ENCODE measurements at regions not wholly inside any gene's neighbourhood (a gene's known extent, or its start where the extent isn't known, plus 50 kb on each side); places are given as distances from the start of the nearest gene placed in this dataset.

GRCh38 chr12:123056709-123057108, 76.2 kb downstream of the ARL6IP4 start:
- DNase-seq (ENCODE audit: extremely low spot score): no peak
- Histone ChIP-seq H3K4me1 (peaks cover 30 to 58% (median 40%) of the 10 kb centered on the region in 4 donors), H3K36me3 (no peaks in the 10 kb centered on the region), H3K4me3 (no peak overlapping the region), H3K9me3 (no peaks in the 10 kb centered on the region), H3K27me3 (no peaks in the 10 kb centered on the region), H3K27ac (replicated peaks in 1 of 4) (no peak overlapping the region)
- WGBS: 96% methylated on average over 7 of the region's 7 CpGs
- intact Hi-C loops (cut with DNase I): no loop called here
- no peak for TF ChIP-seq EP300 (IDR thresholded peaks at IDR 0.05)
- no peak for TF ChIP-seq CTCF (IDR thresholded peaks at IDR 0.05)
- TF ChIP-seq POLR2AphosphoS5 (IDR thresholded peaks at IDR 0.05): no peak
- TF ChIP-seq POLR2A (IDR thresholded peaks at IDR 0.05; ENCODE audit: low read depth): no peak

GRCh38 chr12:123056053-123056452, 75.6 kb downstream of the ARL6IP4 start:
- H3K4me3 ChIP-seq: no peak overlapping the region
- H3K36me3 ChIP-seq: no peaks in the 10 kb centered on the region
- 82% methylated on average over 8 of the region's 8 CpGs for WGBS
- no peaks in the 10 kb centered on the region for H3K27me3 ChIP-seq
- H3K27ac ChIP-seq (replicated peaks in 1 of 4): no peak overlapping the region
- TF ChIP-seq POLR2A (IDR thresholded peaks at IDR 0.05; ENCODE audit: low read depth): no peak
- peaks cover 31 to 58% (median 41%) of the 10 kb centered on the region in 4 donors for H3K4me1 ChIP-seq
- H3K9me3 ChIP-seq: no peaks in the 10 kb centered on the region
- no peak for DNase-seq (ENCODE audit: extremely low spot score)
- intact Hi-C loops (cut with DNase I): no loop called here

GRCh38 chr12:123055281-123055766, 74.8 kb downstream of the ARL6IP4 start:
- Histone ChIP-seq H3K9me3 (no peaks in the 10 kb centered on the region), H3K27ac (replicated peaks in 1 of 4) (no peak overlapping the region), H3K4me3 (no peak overlapping the region), H3K36me3 (no peaks in the 10 kb centered on the region), H3K4me1 (peaks cover 31 to 58% (median 41%) of the 10 kb centered on the region in 4 donors), H3K27me3 (no peaks in the 10 kb centered on the region)
- TF ChIP-seq POLR2A (IDR thresholded peaks at IDR 0.05; ENCODE audit: low read depth) (no peak), POLR2AphosphoS5 (IDR thresholded peaks at IDR 0.05) (no peak), CTCF (IDR thresholded peaks at IDR 0.05) (no peak), EP300 (IDR thresholded peaks at IDR 0.05) (no peak)
- 85% methylated on average over 6 of the region's 8 CpGs for WGBS
- intact Hi-C loops (cut with DNase I): no loop called here
- DNase-seq (ENCODE audit: extremely low spot score): no peak

- DNase-seq (ENCODE audit: extremely low spot score): no peak
- no peaks in the 10 kb centered on the region for H3K27me3 ChIP-seq
- no peaks in the 10 kb centered on the region for H3K9me3 ChIP-seq
- WGBS: 84% methylated on average over 2 of the region's 2 CpGs
- H3K27ac ChIP-seq (replicated peaks in 1 of 4): no peak overlapping the region
- intact Hi-C loops (cut with DNase I): no loop called here
- no peak overlapping the region for H3K4me3 ChIP-seq
- H3K36me3 ChIP-seq: no peaks in the 10 kb centered on the region
- peaks cover 31 to 58% (median 41%) of the 10 kb centered on the region in 4 donors for H3K4me1 ChIP-seq
- TF ChIP-seq POLR2A (IDR thresholded peaks at IDR 0.05; ENCODE audit: low read depth) (no peak), POLR2AphosphoS5 (IDR thresholded peaks at IDR 0.05) (no peak), EP300 (IDR thresholded peaks at IDR 0.05) (no peak)
Measured at GRCh38 chr12:123054371-123054770, 73.9 kb downstream of the ARL6IP4 start.

- peaks cover 38 to 69% (median 43%) of the 10 kb centered on the region in 4 donors for H3K4me1 ChIP-seq
- intact Hi-C loops (cut with DNase I): no loop called here
- H3K36me3 ChIP-seq: no peaks in the 10 kb centered on the region
- no peak for DNase-seq (ENCODE audit: extremely low spot score)
- H3K27ac ChIP-seq (replicated peaks in 1 of 4): peak overlapping the region in 3 of 4 donors; percentile 71 to 77 (median 71)
- H3K4me3 ChIP-seq: no peak overlapping the region
- H3K9me3 ChIP-seq: no peaks in the 10 kb centered on the region
- 65% methylated on average over 3 of the region's 3 CpGs for WGBS
- TF ChIP-seq POLR2A (IDR thresholded peaks at IDR 0.05; ENCODE audit: low read depth) (no peak), CTCF (IDR thresholded peaks at IDR 0.05) (no peak), POLR2AphosphoS5 (IDR thresholded peaks at IDR 0.05) (no peak)
- H3K27me3 ChIP-seq: no peaks in the 10 kb centered on the region
Measured at GRCh38 chr12:123051556-123051955, 71.1 kb downstream of the ARL6IP4 start.

GRCh38 chr12:123050913-123051312, 70.4 kb downstream of the ARL6IP4 start:
- TF ChIP-seq POLR2AphosphoS5 (IDR thresholded peaks at IDR 0.05): no peak
- TF ChIP-seq POLR2A (IDR thresholded peaks at IDR 0.05; ENCODE audit: low read depth): no peak
- TF ChIP-seq EP300 (IDR thresholded peaks at IDR 0.05): no peak
- no peak for TF ChIP-seq CTCF (IDR thresholded peaks at IDR 0.05)
- no peak for DNase-seq (ENCODE audit: extremely low spot score)
- Histone ChIP-seq H3K4me1 (peaks cover 37 to 69% (median 42%) of the 10 kb centered on the region in 4 donors), H3K9me3 (no peaks in the 10 kb centered on the region), H3K4me3 (no peak overlapping the region), H3K27ac (replicated peaks in 1 of 4) (peak overlapping the region; percentile 64 to 77 (median 71)), H3K27me3 (no peaks in the 10 kb centered on the region), H3K36me3 (no peaks in the 10 kb centered on the region)
- intact Hi-C loops (cut with DNase I): no loop called here
- 75% methylated on average over 4 of the region's 4 CpGs for WGBS

Data from esophagus muscularis mucosa (tissue), 4 donors.